NCI-H2171 (cell line): ENCODE measurements at regions not wholly inside any gene's neighbourhood (a gene's known extent, or its start where the extent isn't known, plus 50 kb on each side); places are given as distances from the start of the nearest gene placed in this dataset.
A peak's percentile ranks its signal among the peaks of the same experiment; 100 is the strongest.
"Not testable (repeated sequence)": the region's sequence is repeated elsewhere in the genome, so short reads cannot be mapped to it uniquely, and the experiment has no call there.

Source experiments
- DNase-seq: peaks from one replicate; lab custom pipeline; 2025; lab: John Stamatoyannopoulos, UW

DNA sequence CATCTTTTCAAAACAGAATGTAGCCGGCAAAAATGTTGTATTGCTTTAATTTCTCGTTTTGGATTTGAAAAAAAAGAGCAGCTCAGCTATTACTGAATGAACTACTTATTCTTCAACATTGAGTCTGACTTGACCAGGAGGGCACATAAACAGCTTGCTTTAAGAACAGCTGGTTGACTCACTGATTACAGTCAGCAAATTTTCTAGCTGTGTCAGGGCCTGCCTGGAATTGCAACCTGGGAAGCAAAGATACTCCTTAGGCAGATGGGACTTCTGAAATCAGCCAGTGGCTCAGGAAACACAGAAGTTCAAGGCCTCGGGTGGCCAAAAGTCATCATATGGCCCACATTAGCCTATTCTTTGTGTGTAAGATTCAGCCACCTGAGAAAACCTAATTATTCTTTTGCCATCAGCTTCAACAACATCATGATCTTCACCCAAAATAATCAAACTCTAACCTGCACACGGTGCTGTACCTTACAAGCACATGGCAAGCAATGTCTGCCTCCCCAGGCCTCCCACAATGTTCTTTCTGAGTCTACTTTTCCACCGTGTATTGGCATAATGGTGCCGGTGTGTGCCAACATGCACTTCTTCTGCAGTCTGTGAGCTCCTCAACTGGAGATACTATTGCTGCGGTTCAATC is 307.2 kb downstream of the HHIPL2 start:
- DNase-seq, result peak; percentile 12

DNA sequence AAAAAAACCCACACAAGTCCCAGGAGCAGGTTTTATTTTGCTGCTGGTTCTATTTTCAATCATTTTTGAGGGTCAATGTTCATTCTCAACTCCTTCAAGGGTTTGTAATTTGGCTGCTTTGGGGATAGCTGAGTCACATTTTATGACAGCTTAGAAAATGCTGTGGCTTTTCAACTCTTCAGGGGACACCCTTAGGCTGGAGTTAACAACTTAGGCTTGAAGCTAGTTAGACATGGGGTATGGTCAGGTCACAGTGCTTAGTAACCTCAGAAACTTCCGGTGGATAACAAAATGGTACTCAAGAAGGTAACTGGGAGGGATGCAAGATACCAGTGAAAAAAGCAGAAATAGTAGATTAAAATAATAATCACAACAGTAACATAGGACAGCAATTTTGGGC is 308.8 kb downstream of the HHIPL2 start:
- DNase-seq, result no peak

DNA sequence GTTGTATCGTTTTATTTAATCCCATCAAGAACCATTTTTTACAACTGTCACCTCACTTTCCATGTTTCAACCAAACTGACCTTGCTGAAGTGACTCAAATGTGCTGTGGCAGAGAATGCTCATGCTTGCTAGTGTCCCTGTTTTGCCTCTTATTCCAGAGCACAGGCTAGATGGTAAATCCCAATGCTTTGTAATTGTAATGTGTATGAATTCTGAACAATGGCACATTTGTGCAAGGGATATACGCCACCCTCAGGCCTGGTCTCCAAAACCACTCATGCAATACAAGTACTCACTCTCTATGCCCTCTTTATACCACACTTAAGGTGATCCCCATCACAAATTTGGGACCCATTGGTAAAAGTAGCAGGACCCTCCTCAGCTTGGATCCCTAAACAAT is 313.6 kb downstream of the HHIPL2 start:
- no peak for DNase-seq

DNA sequence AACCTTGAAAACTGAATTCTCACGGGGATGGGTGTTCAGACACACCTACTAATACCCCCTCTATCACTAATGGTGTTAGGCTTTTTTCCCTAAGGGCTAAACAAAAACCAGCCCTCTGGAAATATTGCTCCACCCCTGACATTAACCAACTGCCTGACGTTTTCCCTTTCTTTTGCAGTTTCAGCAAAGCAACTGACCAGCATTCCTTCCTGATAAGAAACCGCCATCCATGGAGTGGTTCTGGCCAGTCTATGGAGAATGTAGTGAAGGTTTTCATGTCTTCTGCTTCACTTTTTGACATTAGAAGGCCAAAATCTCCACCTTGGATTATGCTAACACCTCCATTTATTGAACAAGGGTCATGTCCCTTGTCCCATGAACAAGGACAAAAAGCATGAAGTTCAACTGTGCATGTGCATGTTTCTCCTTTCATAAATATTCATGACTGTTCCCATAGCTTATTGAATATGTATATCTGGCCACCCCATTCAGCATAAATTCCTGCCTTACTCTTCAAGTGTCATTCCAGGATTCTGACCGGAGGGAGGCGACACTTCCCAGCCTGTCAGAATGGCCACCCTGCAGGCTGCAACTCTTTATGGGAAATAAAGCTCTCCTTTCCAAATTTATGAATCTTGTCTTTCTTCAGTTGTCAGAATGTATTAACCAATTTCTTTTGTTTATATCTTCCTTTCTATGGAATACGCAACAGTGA is 314.3 kb downstream of the HHIPL2 start:
- DNase-seq, result no peak

DNA sequence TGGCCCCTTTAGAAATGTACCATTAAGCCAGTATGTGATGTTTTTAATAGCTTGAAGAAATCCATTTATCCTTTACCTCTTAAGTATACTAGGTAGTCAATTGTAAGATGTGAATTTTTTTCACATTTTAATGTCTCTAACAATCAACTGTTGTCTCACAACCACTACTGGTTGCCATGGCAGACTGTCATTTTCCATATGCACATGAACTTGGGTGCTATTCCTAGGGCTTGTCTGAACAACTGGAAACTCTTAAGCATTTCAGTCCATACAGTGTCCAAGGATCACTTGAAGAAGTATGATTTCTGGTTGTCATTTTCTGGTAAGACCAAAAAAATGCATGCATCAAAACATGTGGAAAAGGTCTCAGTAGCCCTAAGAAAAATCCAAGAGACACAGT is 315.1 kb downstream of the HHIPL2 start:
- DNase-seq, result no peak

DNA sequence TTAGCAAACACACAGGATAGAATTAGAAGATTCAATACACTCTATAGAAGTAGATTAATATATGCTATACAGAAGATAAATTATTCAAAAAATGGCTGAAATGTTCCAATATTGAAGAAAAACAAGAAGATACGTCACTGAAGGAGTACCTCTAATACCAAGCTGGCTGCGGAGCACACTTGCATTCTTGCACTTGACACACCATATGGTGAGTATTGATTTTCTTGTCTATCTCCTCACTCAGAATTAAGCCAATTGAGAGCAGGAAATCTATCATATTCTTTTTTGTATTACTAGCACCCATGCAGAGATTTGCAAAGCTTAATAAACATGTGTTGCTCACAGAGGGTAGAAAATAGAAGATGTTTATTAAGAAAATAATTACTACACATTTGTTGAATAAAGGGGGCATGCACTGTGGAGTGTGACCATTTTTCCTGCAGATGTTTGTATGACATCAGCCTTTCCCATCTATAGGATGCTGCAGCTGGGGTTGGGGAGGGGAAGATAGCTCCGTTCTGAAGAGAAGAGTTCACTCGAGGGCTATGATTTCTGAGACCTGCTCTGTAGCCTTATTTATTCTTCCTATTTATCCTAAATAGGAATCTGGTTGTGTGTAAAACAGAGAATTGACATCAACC is 318.1 kb downstream of the HHIPL2 start:
- peak; percentile 30 for DNase-seq

DNA sequence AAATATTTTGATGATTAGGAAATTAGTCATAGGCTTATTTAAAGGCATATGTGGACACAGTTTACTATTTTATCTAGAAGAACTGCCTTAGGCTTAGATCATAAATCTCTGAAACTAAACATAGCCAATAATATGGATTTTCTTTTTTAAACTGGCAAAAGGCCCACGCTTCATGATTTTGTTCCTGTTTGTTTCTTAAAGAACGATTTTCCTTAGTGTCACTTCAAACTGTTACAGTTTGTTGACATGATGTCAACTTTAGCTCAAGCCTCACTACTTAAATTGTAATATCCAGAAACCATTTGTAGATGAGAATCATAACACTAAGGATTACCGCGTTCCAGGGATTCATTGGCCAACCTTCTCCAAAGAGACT is 322.6 kb downstream of the HHIPL2 start:
- DNase-seq, result no peak

DNA sequence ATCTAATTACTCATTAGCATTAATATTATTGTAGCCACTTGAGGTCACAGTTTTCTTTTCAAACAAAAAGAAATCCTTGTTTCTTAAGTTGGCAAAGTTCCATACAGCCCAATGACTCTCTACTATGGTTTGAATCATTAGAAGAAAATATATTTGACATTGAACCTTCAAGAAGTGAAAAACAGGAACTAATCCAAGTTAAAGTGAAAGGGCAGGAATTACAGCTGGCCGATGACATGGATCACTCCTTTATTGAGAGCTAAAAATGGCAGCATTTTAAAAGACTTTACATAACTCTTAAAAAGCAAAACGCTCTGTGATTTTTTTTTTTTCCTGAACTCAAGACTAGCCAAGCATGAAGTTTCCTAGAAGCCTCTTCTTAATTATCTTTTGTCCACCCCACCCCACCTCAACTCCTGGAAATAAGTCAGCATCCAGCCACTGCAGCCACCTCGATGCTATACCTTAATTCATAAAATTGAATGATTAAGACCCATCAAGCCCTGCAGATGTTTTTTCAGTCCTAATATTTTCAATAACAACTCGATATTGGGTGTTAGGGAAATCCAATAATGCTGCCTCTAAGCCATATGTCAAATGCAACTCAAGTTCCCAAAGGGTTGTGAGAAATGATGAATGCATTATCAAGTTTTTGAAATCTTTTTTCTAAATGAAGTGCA is 323.1 kb downstream of the HHIPL2 start:
- no peak for DNase-seq

DNA sequence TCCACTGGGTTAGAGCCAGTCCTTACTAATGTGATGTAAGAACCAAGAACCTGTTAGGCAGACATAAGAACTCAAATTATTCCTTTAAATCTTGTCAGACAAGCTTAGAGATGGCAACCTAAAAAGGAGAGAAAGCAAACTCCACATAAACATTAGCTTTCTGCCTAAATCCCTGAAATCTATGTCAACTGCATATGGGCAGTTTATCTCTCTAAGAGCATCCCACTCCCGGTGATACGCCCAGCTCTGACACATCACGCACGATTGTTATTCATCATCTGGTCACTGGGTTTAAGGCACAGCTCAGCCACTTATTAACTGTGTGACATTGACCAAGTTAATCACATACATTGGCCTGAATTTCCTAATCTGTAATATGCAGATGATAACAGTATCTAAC is 323.7 kb downstream of the HHIPL2 start:
- DNase-seq, result no peak

DNA sequence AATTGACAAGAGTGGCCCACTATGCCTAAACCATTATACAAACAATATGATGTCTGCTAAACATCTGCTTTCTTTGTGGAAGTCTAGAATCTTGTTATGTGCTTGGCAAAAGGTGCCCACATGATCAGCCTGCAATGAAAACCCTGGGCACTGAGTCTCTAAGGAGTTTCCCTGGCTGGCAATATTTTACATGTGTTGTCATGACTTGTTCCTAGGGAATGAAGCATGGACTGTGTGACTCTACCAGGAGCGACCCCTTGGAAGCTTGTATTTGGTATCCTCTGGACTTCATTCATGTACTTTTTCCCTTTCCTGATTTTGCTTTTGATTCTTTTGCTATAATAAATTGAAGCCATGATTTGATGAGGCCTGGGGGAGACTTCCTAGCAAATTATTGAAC is 324.9 kb downstream of the HHIPL2 start:
- no peak for DNase-seq

DNA sequence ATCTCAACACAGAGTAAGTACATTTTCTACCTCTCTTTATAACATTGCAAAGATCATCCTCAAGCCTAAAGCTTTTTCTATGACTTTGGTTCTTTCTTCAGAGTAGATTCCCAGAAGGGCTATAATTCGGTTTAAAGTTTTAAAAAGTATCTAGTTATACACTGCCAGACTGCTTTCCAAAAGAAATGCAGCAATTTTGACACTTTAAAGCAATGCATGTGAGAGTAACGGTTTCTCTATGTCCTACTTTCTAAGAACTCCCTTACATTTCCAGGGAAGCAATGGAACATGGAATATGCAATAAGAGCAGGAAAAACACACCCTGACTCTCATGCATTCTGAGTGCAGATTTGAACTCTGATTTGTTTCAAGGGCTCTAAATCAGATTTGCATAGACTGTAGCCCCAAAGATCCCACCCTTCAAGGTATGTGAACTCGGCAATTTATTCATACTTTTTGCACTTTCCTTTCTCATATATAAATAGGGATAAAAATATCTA is 331.6 kb downstream of the HHIPL2 start:
- no peak for DNase-seq

DNA sequence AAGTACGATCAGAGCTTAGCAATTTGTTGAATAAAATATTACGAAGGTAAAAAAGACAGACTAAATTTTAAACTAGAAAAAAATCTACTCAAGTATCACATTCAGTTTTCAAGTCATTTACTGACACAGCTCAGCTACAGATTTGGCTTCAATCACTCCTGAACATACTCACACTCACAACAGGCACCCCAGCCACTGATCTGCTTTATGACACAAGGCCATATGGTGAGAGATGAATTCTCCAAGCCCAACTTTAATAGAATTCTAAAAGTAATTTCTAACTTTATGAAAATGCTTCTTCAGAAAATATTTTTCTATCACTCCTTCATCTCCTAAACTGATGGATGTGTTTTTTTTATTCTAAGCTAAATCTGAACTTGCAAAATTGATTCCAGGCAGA is 337.1 kb downstream of the HHIPL2 start:
- no peak for DNase-seq

DNA sequence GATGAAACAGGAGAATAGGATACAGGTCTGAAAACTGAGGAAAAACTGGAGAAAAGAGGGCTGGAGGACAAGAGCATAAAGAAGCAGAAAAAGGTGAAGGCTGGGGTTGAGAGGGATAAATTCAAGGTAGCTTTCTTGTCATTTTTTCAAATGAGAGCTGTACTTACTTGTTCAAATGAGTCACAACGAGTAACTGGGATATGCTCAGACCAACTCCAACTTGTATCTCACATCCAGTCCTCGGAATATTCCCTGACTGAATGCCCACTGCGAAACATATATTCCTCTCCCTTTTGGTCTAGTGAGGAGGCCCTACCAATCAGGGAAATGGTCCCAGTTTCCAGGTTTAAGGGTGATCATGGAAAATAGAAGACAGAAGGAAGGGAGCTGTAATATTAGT is 343.4 kb downstream of the HHIPL2 start:
- DNase-seq, result no peak

DNA sequence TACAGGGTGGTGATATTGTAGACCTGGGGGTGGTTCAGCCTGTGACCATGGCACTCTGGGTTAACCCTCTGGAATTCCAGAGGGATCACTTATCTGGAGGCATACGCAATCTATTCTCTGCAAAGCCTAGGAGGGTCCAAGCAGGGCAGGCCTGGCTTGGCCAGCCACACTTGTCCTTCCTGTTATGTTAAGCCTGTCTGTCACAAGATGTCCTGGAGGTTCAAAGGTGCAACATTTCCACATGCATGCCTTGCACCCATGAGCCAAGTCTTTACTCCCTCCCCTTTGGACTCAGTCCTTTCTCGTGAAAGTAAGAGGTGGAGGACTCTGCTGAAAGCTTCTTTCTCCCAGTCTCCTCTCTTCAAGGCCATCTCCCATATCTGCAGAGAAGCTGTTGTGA is 345.1 kb downstream of the HHIPL2 start:
- DNase-seq, result no peak

DNA sequence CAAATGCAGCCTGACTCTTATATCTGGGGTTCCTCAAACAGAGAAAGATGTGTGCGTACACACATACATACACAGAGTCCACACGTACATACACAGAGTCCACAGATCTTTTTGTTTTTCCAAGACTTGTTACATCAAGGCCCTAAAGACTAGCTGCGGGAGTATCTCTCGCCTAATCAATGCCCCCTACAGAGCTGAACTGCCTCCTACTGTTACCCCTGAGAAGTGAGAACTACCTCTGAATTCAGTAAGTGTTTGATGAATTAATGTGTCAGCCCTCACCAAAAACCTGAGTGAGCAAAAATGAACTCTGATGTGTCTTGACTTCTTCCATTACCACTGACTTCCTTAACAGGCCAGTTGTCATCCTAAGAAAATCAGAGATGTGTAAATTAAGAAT is 351.2 kb downstream of the HHIPL2 start:
- no peak for DNase-seq

DNA sequence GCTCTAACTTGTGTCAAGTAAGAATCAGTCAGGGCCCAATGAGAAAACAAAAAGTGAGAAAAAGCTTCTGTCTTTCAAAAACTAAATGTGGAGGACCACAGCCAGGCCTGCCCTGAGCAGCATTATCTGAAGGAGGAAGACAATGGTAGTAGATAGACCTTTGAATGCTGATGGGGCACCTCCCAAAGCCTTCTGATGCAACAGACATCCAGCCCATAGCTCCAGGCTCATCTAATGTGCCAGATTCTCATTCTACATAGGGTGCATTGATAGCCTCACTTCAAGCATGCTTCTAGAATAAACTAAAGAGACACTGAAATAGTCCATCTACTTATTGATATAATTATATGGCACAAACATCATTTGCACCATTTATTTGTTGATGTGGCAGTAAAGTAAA is 351.6 kb downstream of the HHIPL2 start:
- no peak for DNase-seq

DNA sequence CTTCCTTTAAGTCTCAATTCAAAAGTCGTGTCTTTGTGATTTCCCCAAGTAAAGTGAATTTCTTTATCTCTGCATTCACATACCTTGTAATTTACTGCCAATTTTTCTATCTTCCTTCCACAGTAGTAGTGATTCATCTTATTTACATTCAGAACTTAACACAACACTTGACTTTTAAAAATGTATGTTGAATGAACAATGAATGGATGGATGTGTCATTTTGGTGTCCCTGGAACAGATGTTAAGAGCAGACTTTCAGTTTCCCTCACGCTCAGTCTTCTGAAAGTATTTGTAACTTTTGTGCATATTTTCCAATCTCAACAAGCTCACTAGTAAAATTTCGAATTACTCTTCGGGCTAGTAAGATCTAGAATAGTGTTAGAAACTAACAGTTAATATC is 352.0 kb downstream of the HHIPL2 start:
- DNase-seq, result no peak

DNA sequence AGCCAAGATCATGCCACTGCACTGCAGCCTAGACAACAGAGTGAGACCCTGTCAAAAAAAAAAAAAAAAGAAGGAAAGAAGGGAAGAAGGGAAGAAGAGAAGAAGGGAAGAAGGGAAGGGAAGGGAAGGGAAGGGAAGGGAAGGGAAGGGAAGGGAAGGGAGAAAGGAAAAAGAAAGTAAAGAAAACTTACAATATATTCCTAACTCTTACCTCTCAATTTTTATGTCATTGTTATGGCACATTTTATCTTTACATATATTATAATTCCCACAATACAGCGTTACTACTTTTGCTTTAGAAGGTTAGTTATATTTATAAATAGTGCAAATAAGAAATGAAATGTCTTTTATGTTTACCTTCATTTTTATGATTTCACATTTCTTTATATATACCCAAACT is 358.7 kb downstream of the HHIPL2 start:
- no peak for DNase-seq

DNA sequence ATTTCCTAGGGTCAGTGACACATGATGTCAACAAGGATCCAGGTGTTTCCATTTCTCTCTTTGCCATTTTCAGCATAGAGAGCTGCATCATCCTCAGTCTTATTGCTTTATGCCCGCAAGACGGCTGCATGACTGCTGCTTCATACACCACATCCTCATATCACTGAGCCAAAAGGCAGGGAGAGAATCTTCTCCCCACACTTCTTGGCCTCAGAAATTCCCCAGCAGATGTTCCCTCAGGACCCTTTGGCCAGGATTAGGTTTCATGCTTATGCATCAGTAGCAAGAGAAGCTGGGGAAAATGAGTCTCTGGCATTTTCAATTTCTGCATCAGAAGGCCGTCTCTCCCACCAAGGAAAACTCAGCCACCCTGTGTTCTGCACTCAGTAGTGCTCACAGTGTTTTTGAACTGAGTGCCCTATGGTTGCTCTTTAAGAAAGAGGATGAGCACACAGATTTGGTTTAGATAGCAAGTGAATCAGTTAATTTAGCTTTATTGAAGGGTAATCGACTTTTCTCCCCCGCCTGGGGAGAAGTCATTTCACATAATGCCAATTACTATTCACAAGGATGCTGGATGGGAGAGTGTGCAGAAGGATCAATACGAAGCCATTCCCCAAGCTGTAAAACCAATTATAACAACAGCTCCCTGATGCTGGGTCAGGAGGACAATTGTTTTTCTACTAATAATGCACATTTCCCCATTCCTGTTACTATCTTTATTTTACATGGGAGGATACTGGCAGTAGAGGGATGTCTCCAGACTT is 360.2 kb downstream of the HHIPL2 start:
- DNase-seq, result no peak

DNA sequence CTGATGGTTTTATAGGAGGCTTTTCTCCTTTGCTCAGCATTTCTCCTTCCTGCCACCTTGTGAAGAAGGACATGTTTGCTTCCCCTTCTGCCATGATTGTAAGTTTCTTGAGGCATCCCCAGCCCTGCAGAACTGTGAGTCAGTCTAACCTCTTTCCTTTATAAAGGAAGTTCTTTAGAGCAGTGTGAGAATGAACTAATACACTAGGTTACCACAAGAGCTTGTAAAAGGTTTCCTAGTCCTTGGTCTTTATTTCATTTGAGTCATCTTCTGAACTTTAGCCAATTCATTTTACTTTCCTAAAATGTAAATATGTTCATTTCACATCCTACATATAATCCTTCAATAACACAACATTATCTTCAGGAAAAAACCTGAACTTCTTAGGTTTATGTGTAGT is 365.3 kb downstream of the HHIPL2 start:
- DNase-seq, result no peak

DNA sequence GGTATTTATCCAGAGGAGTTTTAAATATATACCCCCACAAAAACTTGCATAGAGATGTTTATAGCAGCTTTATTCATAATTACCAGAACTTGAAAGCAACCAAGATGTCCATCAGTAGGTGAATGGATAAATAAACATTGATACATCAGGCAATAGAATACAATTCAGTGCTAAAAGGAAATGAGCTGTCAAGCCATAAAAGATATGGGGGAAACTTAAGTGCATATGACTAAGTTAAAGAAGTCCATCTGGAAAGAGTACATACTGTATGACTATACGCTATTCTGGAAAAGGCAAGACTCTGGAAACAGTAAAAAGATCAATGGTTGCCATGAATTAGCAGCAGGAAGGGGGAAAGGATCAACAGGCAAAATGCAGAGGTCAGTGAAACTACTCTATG is 366.7 kb downstream of the HHIPL2 start:
- no peak for DNase-seq

DNA sequence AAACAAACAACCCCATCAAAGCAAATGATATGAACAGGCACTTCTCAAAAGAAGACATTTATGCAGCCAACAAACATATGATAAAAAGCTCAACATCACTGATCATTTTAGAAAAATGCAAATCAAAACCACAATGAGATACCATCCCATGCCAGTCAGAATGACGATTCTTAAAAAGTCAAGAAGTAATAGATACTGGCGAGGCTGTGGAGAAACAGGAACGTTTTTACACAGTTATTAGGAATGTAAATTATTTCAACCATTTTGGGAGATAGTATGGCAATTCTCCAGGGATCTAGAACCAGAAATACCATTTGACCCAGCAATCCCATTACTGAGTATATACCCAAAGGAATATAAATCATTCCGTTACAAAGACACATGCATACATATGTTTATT is 370.4 kb downstream of the HHIPL2 start:
- not testable (repeated sequence) for DNase-seq
